ENCODE measurements at regions not wholly inside any gene's neighbourhood (a gene's known extent, or its start where the extent isn't known, plus 50 kb on each side); places are given as distances from the start of the nearest gene placed in this dataset.
"Not testable (repeated sequence)": the region's sequence is repeated elsewhere in the genome, so short reads cannot be mapped to it uniquely, and the experiment has no call there.

DNA sequence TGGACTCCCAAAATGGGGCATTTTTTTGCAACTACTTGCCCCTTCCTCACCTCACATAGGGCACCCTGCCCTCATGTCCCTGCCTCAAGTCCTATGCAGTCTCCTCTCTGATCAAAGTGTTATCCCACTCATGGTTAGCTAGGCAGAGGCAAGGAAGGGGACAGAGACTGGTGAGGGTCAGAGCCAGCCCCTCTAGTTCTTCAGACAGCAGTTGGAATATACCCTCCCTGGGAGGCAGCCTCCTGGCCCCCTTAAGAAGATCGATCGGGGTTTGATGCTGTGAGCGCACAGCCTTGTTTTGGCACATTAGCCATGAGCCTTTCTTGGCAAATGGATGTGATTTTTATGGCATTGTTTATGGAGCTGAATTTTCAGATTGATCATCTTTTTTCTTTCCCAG lies 436.9 kb downstream of the BUD13 start:
- DNase-seq (ENCODE audit: low read depth) = no peak

DNA sequence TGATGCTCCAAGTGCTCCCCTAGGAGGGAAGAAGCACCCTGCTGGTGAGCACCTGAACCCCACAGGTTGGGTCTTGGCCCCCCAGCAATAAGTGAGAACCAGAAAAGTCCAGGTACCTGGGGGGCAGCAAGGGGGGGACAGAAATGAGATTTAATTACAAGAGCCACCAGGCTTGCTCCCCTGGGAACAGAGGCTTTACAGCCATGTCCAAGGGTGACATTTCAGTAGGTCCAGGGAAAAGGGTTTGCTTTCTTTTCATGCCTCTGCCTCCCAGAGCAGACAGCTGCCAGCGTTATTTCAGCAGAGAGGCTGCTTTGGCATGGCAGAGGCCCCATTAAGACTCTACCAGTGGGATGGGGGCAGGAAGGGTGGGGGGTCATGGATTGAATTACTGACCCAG lies 437.7 kb downstream of the BUD13 start:
- no peak for DNase-seq (ENCODE audit: low read depth)

- no peak for DNase-seq (ENCODE audit: low read depth)
These were observed 438.2 kb downstream of the BUD13 start for GRCh38 chr11:116334596-116334995.

DNA sequence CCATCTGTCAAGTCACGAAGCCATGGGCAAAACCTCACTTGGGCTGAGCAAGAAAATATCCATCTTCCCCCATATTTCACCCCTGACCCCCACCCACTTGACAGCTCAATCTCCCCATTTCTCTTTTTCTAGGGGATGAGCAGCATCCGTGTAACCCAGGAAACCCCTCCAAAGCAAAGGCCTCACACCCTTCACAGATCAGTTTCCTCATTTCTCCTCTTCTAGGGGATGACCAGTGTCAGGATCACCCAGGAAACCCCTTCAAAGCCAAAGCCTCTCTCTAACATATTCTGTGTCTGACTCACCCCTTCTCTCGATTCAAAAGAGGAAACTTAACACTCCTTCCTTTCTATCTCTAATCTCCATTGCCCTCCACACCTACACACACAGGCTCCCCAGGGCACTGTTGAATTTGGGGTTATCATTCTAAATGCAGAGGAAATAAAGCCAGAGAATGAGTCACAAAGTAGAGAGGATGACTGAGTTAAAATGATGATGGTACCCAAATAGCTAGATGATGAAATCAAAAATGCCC lies 439.7 kb downstream of the BUD13 start:
- no peak for DNase-seq (ENCODE audit: low read depth)

- DNase-seq (ENCODE audit: low read depth) = no peak
These were observed 440.4 kb downstream of the BUD13 start for GRCh38 chr11:116332391-116332790.

DNA sequence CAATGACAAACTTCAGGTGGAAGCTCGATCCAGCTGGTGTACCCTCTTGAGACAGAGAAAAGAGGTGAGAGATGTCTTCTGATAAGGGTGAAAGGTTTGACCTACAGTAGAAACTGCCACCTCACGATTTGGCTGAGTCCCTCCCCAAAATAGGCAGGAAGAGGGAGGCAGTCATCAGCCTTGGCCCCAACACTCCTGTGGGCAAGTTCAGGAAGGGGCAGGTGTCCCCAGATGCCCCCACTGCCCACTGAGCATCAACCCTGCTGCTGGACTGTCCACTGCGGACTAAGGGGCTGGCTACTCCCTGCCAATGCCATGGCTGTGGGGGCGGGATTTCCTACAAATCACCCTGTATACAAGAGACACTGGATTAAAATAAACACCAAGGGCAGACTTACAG lies 441.4 kb downstream of the BUD13 start:
- DNase-seq (ENCODE audit: low read depth) = no peak

GRCh38 chr11:116330439-116331185 lies 442.2 kb downstream of the BUD13 start:
- DNase-seq (ENCODE audit: low read depth) = no peak

DNA sequence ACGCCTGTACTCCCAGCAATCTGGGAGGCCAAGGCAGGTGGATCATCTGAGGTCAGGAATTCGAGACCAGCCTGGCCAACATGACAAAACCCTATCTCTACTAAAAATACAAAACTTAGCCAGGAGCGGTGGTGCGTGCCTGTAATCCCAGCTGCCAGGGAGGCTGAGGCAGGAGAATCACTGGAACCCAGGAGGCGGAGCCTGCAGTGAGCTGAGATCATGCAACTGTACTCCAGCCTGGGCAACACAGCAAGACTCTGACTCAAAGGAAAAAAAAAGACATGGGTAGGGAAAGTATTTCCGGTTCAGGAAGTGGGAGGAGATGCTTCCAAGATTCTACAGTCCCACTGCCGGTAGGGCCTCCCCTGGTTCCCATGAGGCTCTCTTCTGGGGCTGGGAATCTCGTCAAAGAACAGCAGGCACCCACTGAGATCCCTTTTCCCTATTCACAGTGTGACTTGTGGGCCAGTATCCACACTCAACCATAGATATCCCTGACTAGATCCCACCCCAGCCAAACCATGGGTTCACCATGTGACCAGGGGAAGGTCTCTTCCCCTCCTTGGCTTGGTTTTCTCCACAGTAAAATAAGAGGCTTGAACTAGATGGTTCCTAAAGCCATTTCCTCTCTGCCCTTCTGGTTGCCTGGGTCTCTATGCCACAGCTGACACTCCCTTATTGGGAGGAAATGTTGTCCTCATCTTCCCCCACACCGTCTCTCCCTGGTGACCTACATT lies 443.3 kb downstream of the BUD13 start:
- no peak for DNase-seq (ENCODE audit: low read depth)

- DNase-seq (ENCODE audit: low read depth) = no peak
These were observed 443.9 kb downstream of the BUD13 start for GRCh38 chr11:116328851-116329250.

GRCh38 chr11:116328391-116328790 lies 444.4 kb downstream of the BUD13 start:
- DNase-seq (ENCODE audit: low read depth) = no peak

- DNase-seq (ENCODE audit: low read depth) = no peak
These were observed 446.6 kb downstream of the BUD13 start for GRCh38 chr11:116326146-116326545.

DNA sequence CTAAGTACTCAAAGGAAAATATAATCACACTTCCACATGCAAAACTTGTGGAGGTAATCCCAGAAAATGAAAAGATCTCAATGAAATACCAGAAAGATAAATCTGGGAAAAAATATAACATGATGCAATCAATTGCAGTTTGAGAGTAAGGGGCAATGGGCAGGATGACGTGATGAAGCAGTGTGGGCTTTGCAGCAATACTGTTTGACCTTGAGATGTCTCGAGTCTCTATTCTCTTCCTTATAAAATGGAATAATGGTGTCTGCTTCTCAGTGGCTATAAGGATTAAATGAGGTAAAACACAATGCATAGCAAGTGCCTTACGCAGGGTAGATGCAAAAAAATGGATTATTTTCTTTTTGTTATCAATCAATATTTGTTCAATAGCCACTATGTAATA lies 447.5 kb downstream of the BUD13 start:
- no peak for DNase-seq (ENCODE audit: low read depth)

GRCh38 chr11:116324077-116324476 lies 448.7 kb downstream of the BUD13 start:
- not testable (repeated sequence) for DNase-seq (ENCODE audit: low read depth)

DNA sequence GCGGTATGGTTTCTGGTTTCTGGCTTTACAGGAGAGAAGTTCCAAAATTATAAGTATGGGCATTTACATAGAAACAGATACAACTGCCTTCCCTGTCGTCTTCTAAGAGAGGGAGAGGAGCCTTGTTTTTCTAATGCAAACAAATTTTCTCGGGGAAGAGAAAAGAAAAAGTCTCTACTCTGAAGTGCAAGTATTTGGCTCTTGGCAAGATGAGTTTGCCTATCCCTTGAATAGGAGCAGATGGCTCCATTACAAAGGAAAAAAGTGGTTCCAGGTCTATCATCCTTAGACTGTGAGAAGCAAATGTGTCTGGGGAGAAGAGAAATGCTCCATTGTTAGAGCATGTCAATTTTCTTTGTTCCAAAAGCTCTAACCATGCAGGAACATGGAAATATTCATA lies 455.6 kb downstream of the BUD13 start:
- DNase-seq (ENCODE audit: low read depth) = no peak

DNA sequence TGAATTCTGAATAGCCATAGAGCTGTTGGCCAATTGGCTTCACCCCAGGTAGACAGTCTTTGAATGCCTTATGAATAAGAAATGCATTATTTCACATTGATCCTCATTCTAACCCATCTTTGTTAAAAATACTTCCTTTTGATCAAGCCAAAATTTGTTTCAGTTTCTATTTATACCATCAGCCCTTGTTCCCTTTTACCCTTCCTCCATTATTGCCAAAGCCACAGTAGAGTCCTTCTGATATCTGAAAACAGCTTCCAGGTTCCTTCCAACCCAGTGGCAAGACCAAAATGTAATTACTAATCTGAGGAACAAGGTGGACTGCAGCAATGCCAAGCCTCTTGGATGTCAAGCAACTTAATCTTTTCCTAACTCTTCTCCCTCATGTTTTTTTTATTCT lies 458.8 kb downstream of the BUD13 start:
- DNase-seq (ENCODE audit: low read depth) = no peak

DNA sequence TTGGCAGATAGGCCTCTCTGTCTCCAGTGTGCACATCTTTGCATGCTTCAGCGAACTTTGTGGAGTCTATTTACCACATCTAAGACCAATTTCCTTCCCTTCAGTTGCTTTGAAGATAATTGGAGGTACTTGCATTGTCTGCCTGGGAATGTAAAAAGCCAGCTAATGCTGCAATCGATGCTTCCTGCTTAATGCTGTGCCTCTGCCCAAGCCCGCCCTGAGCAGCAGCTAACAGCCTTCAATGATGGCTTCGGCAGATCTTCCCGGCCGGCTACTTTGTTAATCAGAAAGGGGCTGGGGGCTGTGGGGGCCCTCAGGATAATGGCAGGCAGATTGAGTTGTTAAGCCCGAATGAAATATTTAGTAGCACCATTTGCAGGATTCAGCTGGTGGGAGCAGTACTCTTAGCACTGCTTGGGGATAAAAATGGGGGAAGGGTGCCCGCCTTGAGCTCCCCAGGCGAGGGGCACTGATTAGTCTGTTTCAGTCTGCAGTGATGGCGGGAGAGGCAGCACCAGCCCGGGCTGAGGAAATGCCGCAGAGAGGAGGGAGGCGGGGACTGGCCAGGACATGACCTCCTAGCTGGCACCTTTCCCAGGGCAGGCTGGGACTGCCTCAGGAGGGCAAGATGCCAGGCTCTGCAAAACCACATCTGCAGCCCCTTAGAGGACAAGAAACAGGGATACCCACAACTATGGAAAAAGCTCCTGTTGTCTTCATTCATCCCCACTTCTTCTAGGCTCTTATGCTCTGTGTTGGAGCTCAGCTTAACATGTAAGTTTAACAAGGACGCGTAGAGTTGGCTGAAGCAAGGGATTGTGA lies 460.0 kb downstream of the BUD13 start:
- DNase-seq (ENCODE audit: low read depth) = no peak

GRCh38 chr11:116311206-116311605 lies 461.6 kb downstream of the BUD13 start:
- no peak for DNase-seq (ENCODE audit: low read depth)

DNA sequence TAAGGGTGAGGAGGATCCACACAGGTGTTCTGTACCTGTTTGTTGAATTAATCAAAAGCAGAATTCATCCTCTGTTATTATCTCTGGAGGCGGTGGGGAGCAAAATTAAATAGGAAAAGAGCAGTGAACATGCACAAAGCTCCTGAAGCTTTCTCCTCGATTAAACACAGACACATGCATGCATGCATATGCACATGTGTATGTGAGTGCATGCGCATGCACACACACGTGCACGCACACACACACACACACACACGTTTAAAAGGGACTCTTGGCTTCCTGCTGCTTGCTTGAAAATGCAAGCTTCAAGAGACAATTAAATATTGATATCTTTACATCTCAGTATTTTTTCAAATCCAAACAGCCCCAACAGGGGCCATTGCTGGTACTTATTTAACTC lies 462.1 kb downstream of the BUD13 start:
- no peak for DNase-seq (ENCODE audit: low read depth)

DNA sequence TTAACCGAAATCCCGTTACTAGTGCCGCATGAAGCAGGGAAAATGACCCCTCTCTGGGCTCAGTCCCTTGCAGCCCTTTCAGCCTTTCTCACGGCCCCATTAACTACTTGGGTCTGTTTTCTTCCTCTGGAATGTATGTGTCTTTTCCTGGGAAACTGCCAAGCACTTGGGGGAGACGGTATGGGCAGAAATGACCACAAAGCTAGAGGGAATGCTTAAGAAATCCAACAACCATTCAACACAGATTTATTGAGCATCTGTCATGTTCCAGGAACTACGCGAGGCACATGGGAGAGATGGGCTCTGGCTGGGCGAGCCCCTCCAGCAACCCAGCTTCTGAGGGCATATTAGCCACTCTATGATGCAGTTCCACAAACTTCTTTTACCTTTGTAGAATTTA lies 462.6 kb downstream of the BUD13 start:
- DNase-seq (ENCODE audit: low read depth) = no peak

GRCh38 chr11:116309446-116309845 lies 463.3 kb downstream of the BUD13 start:
- no peak for DNase-seq (ENCODE audit: low read depth)

GRCh38 chr11:116302756-116303155 lies 470.0 kb downstream of the BUD13 start:
- DNase-seq (ENCODE audit: low read depth) = no peak

DNA sequence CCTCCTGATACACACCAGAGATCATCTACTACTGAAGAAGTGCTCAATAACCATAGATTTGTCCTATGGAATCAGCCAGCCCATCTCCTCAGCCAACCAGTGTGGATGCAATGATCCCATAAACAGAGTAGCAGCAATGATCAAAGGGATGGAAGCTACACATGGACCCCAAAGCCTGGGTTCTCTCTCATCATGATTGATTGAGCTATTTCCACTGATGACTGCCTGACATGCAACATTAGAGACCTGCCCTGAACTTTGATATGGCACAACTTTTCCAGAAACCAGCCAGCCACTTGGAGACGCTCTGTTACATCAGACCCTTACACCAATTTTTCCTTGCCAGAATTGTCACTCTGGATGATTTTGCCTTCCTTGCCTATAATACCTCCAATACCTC lies 471.6 kb downstream of the BUD13 start:
- DNase-seq (ENCODE audit: low read depth) = no peak

DNA sequence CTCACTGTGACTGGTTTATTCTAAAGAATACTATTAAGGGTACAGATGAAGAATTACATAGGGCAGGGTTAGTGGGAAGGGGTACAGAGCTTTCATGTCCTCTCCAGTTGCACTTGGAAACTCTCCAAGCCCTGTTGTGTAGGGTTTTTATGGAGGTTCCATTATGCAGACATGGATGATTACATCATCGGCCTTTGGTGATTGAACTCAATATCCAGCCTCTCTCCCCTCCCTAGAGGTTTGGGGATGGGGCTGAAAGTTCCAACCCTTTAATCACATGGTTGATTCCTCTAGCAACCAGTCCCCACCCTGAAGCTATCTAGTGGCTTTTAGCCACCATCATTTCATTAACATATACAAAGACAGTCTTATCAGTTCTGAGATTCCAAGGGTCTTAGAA lies 472.6 kb downstream of the BUD13 start:
- no peak for DNase-seq (ENCODE audit: low read depth)
